Endodermal cell (in vitro differentiated cells): ENCODE measurements at regions not wholly inside any gene's neighbourhood (a gene's known extent, or its start where the extent isn't known, plus 50 kb on each side); places are given as distances from the start of the nearest gene placed in this dataset.

Experiments used
- DNase-seq: peaks from one replicate; pipeline ENCODE4 v3.0.0-alpha.2; 2017
- H3K27ac ChIP-seq: 2 replicates; pipeline ENCODE4 v1.5.1; 2013; ENCODE audit warnings: mild to moderate bottlenecking, low read depth, low read length, moderate library complexity
- H3K27me3 ChIP-seq: 2 replicates; pipeline ENCODE4 v1.6.1; 2013; ENCODE audit warnings: mild to moderate bottlenecking, low read length, moderate library complexity; ENCODE audit not compliant: insufficient read depth, control insufficient read depth, poor library complexity, severe bottlenecking
- H3K36me3 ChIP-seq: 2 replicates; pipeline ENCODE4 v1.7.0; 2013; ENCODE audit warnings: mild to moderate bottlenecking, low read length, moderate library complexity; ENCODE audit not compliant: control insufficient read depth, insufficient read depth
- H3K4me1 ChIP-seq: one replicate; pipeline ENCODE4 v1.7.0; 2013; ENCODE audit warnings: low read length; ENCODE audit not compliant: control insufficient read depth, insufficient read depth
- H3K4me3 ChIP-seq: 2 replicates; pipeline ENCODE4 v1.5.1; 2013; ENCODE audit warnings: mild to moderate bottlenecking, low read length, moderate library complexity
- H3K9ac ChIP-seq: 2 replicates; pipeline ENCODE4 v1.6.1; 2013; ENCODE audit warnings: mild to moderate bottlenecking, low read length, moderate library complexity; ENCODE audit not compliant: poor library complexity, severe bottlenecking; ENCODE audit errors: extremely low read depth
- H3K9me3 ChIP-seq: 2 replicates; pipeline ENCODE4 v1.6.1; 2013; ENCODE audit warnings: mild to moderate bottlenecking, low read length, moderate library complexity; ENCODE audit not compliant: control insufficient read depth
- H3K27ac Mint-ChIP-seq: 2 replicates; pipeline ENCODE4 v1.8.0; 2020; ENCODE audit warnings: mixed read lengths
- H3K27me3 Mint-ChIP-seq: 2 replicates; pipeline ENCODE4 v1.8.0; 2021; ENCODE audit warnings: mild to moderate bottlenecking, mixed read lengths; ENCODE audit not compliant: insufficient read depth
- H3K36me3 Mint-ChIP-seq: 2 replicates; pipeline ENCODE4 v1.8.0; 2020; ENCODE audit warnings: low read depth, mixed read lengths
- H3K4me1 Mint-ChIP-seq: 2 replicates; pipeline ENCODE4 v1.8.0; 2020; ENCODE audit warnings: mixed read lengths
- H3K4me3 Mint-ChIP-seq: 2 replicates; pipeline ENCODE4 v1.8.0; 2020; ENCODE audit warnings: mild to moderate bottlenecking, moderate library complexity, mixed read lengths
- H3K9me3 Mint-ChIP-seq: 2 replicates; pipeline ENCODE4 v1.8.0; 2020; ENCODE audit warnings: mild to moderate bottlenecking, mixed read lengths
- CTCF ChIP-seq: fragments of 200-600 bp; sonication (generic); conservative IDR thresholded peaks from 2 replicates; pipeline ENCODE4 v1.5.0; 2021; ENCODE audit warnings: antibody characterized with exemption, mild to moderate bottlenecking
- WGBS, 2 experiments: methylation state at CpG; one replicate each; pipeline versions ENCODE4 v1.1.5 to v1.1.7; 2013; ENCODE audit warnings: missing lambda C conversion rate in 2 of 2, mixed read lengths in 1 of 2; ENCODE audit not compliant: insufficient coverage in 1 of 2, insufficient read length in 1 of 2; 5-methylcytosine and 5-hydroxymethylcytosine counted together

- Histone ChIP-seq H3K9ac (no peak overlapping the region), H3K27ac (no peak overlapping the region), H3K9me3 (no peaks in the 10 kb centered on the region), H3K4me3 (no peak overlapping the region), H3K4me1 (no peaks in the 10 kb centered on the region), H3K36me3 (no peaks in the 10 kb centered on the region), H3K27me3 (no peaks in the 10 kb centered on the region)
- peaks cover 6% of the 10 kb centered on the region for H3K27me3 Mint-ChIP-seq
- DNase-seq, result peak; percentile 49
- no peak overlapping the region for H3K27ac Mint-ChIP-seq
- H3K36me3 Mint-ChIP-seq, result no peaks in the 10 kb centered on the region
- TF ChIP-seq CTCF, result no peak
- 92 to 94% methylated on average over 3 to 6 of the region's 6 CpGs for WGBS, 2 experiments
- H3K9me3 Mint-ChIP-seq, result peaks cover 5% of the 10 kb centered on the region
- no peak overlapping the region for H3K4me3 Mint-ChIP-seq
- H3K4me1 Mint-ChIP-seq, result peaks cover 10% of the 10 kb centered on the region
Observed at GRCh38 chr2:129754831-129755230, 224.6 kb upstream of the RAB6C start.

DNA sequence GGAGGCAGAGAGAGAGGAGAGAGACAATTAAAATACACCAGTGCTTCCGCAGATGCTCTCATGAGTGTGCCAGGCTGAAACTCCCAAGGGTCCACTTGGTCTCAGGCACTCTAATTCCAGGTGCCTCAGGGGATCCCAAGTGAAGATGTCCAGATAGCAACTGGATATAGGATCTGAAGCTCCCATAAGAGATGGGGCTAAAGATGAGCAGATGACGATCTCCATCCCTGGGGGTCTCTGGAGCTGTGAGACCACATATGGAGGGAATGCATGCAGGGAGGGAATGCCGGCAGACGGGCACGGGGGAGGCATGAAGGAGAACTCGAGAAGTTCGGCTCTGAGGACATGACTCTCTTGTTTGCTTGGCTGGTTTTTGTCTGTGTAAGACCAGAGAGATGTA lies 223.7 kb upstream of the RAB6C start:
- no peak for DNase-seq
- H3K36me3 ChIP-seq, result no peaks in the 10 kb centered on the region

DNA sequence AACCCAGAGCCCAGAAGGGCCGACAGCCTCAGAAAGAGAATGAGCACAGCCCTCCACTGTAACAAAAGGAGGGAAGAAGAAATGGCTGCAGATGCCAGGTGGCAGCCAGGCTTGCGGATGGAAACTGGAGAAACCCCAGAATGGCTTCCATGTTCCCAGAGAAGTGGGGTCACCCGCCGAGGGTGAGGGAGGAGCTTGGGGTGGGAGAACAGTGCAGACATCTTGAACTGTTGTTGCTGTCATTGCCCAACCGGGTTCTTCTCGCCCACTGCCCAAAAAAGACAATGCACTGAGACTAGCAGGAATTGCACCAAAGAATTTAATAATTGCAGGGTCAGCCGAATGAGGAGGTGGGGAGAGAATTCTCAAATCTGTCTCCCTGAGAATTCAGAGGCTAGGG lies 223.2 kb upstream of the RAB6C start:
- Histone ChIP-seq H3K9ac (no peak overlapping the region), H3K9me3 (no peaks in the 10 kb centered on the region), H3K4me3 (no peak overlapping the region), H3K4me1 (no peaks in the 10 kb centered on the region), H3K36me3 (no peaks in the 10 kb centered on the region), H3K27ac (no peak overlapping the region), H3K27me3 (no peaks in the 10 kb centered on the region)
- H3K4me1 Mint-ChIP-seq, result peaks cover 10% of the 10 kb centered on the region
- no peak overlapping the region for H3K4me3 Mint-ChIP-seq
- peak; percentile 26 for DNase-seq
- H3K9me3 Mint-ChIP-seq, result no peaks in the 10 kb centered on the region
- H3K27me3 Mint-ChIP-seq, result peaks cover 6% of the 10 kb centered on the region
- no peak for TF ChIP-seq CTCF
- H3K36me3 Mint-ChIP-seq, result no peaks in the 10 kb centered on the region
- WGBS, 2 experiments, result 92 to 96% methylated on average over 4 to 7 of the region's 7 CpGs
- no peak overlapping the region for H3K27ac Mint-ChIP-seq

More for the DNA sequence above, 223.7 kb upstream of the RAB6C start:
- Histone ChIP-seq H3K4me3 (no peak overlapping the region), H3K4me1 (no peaks in the 10 kb centered on the region), H3K27me3 (no peaks in the 10 kb centered on the region), H3K9me3 (no peaks in the 10 kb centered on the region), H3K27ac (no peak overlapping the region), H3K9ac (no peak overlapping the region)
- peaks cover 6% of the 10 kb centered on the region for H3K27me3 Mint-ChIP-seq
- no peak overlapping the region for H3K27ac Mint-ChIP-seq
- no peak overlapping the region for H3K4me3 Mint-ChIP-seq
- no peak for TF ChIP-seq CTCF
- peaks cover 2% of the 10 kb centered on the region for H3K9me3 Mint-ChIP-seq
- 93 to 94% methylated on average over 6 to 7 of the region's 7 CpGs for WGBS, 2 experiments
- peaks cover 10% of the 10 kb centered on the region for H3K4me1 Mint-ChIP-seq
- no peaks in the 10 kb centered on the region for H3K36me3 Mint-ChIP-seq
